ENCODE measurements at regions not wholly inside any gene's neighbourhood (a gene's known extent, or its start where the extent isn't known, plus 50 kb on each side); places are given as distances from the start of the nearest gene placed in this dataset.

GRCh38 chr10:109174526-109174925, 748.8 kb downstream of the XPNPEP1 start:
- no peaks in the 10 kb centered on the region for H3F3A ChIP-seq (ENCODE audit: insufficient read depth, low read length)
- H3K4me2 ChIP-seq (ENCODE audit: low read length): no peak overlapping the region
- TF ChIP-seq CTCF (IDR thresholded peaks at IDR 0.05; ENCODE audit: low read length) (no peak), EZH2 (IDR thresholded peaks at IDR 0.05; ENCODE audit: borderline replicate concordance, low read length) (no peak)
- H3K9ac ChIP-seq (ENCODE audit: low read length): no peak overlapping the region
- no peaks in the 10 kb centered on the region for H3K9me3 ChIP-seq (ENCODE audit: low read length)
- no peaks in the 10 kb centered on the region for H3K9me2 ChIP-seq (ENCODE audit: low read depth, low read length)
- no peaks in the 10 kb centered on the region for H4K20me1 ChIP-seq (ENCODE audit: insufficient read depth, low read length)
- H3K27me3 ChIP-seq (ENCODE audit: insufficient read depth, low read length): no peaks in the 10 kb centered on the region
- H3K27ac ChIP-seq (ENCODE audit: low read depth, low read length, poor library complexity, severe bottlenecking): no peak overlapping the region
- H3K4me1 ChIP-seq (ENCODE audit: insufficient read depth, low read length, severe bottlenecking): no peaks in the 10 kb centered on the region
- H2AFZ ChIP-seq (ENCODE audit: low read length): no peak overlapping the region
- no peaks in the 10 kb centered on the region for H3K79me2 ChIP-seq (ENCODE audit: insufficient read depth, low read length)
- H3K36me3 ChIP-seq (ENCODE audit: insufficient read depth, low read length): no peaks in the 10 kb centered on the region
- H3K4me3 ChIP-seq (ENCODE audit: low read depth, low read length, poor library complexity, severe bottlenecking): no peak overlapping the region

- H3K4me1 ChIP-seq (ENCODE audit: insufficient read depth, low read length, severe bottlenecking): no peaks in the 10 kb centered on the region
- H3K4me3 ChIP-seq (ENCODE audit: low read depth, low read length, poor library complexity, severe bottlenecking): no peak overlapping the region
- no peaks in the 10 kb centered on the region for H3K27me3 ChIP-seq (ENCODE audit: insufficient read depth, low read length)
- H2AFZ ChIP-seq (ENCODE audit: low read length): no peak overlapping the region
- H3K4me2 ChIP-seq (ENCODE audit: low read length): no peak overlapping the region
- no peaks in the 10 kb centered on the region for H3K36me3 ChIP-seq (ENCODE audit: insufficient read depth, low read length)
- H3K9ac ChIP-seq (ENCODE audit: low read length): no peak overlapping the region
- TF ChIP-seq EZH2 (IDR thresholded peaks at IDR 0.05; ENCODE audit: borderline replicate concordance, low read length) (no peak), CTCF (IDR thresholded peaks at IDR 0.05; ENCODE audit: low read length) (no peak)
- H3K79me2 ChIP-seq (ENCODE audit: insufficient read depth, low read length): no peaks in the 10 kb centered on the region
- H4K20me1 ChIP-seq (ENCODE audit: insufficient read depth, low read length): no peaks in the 10 kb centered on the region
- H3K27ac ChIP-seq (ENCODE audit: low read depth, low read length, poor library complexity, severe bottlenecking): no peak overlapping the region
- H3K9me2 ChIP-seq (ENCODE audit: low read depth, low read length): no peaks in the 10 kb centered on the region
- no peaks in the 10 kb centered on the region for H3F3A ChIP-seq (ENCODE audit: insufficient read depth, low read length)
- H3K9me3 ChIP-seq (ENCODE audit: low read length): no peaks in the 10 kb centered on the region
These were observed 749.4 kb downstream of the XPNPEP1 start for GRCh38 chr10:109173937-109174336.

GRCh38 chr10:109173121-109173520, 750.2 kb downstream of the XPNPEP1 start:
- TF ChIP-seq EZH2 (IDR thresholded peaks at IDR 0.05; ENCODE audit: borderline replicate concordance, low read length) (no peak), CTCF (IDR thresholded peaks at IDR 0.05; ENCODE audit: low read length) (no peak)
- H3K4me2 ChIP-seq (ENCODE audit: low read length): no peak overlapping the region
- no peaks in the 10 kb centered on the region for H4K20me1 ChIP-seq (ENCODE audit: insufficient read depth, low read length)
- H3K27ac ChIP-seq (ENCODE audit: low read depth, low read length, poor library complexity, severe bottlenecking): no peak overlapping the region
- no peaks in the 10 kb centered on the region for H3K9me2 ChIP-seq (ENCODE audit: low read depth, low read length)
- H3K4me1 ChIP-seq (ENCODE audit: insufficient read depth, low read length, severe bottlenecking): no peaks in the 10 kb centered on the region
- no peak overlapping the region for H2AFZ ChIP-seq (ENCODE audit: low read length)
- no peak overlapping the region for H3K4me3 ChIP-seq (ENCODE audit: low read depth, low read length, poor library complexity, severe bottlenecking)
- no peaks in the 10 kb centered on the region for H3K9me3 ChIP-seq (ENCODE audit: low read length)
- no peak overlapping the region for H3K9ac ChIP-seq (ENCODE audit: low read length)
- no peaks in the 10 kb centered on the region for H3F3A ChIP-seq (ENCODE audit: insufficient read depth, low read length)
- no peaks in the 10 kb centered on the region for H3K79me2 ChIP-seq (ENCODE audit: insufficient read depth, low read length)
- no peaks in the 10 kb centered on the region for H3K36me3 ChIP-seq (ENCODE audit: insufficient read depth, low read length)
- H3K27me3 ChIP-seq (ENCODE audit: insufficient read depth, low read length): no peaks in the 10 kb centered on the region

Measured in OCI-LY1 (cell line).